K562 (cell line): ENCODE measurements at regions not wholly inside any gene's neighbourhood (a gene's known extent, or its start where the extent isn't known, plus 50 kb on each side); places are given as distances from the start of the nearest gene placed in this dataset.

ENCODE experiments used
- ATAC-seq: fragments of 200-7000 bp; cut with Tn5 transposase; 3 replicates; pipeline ENCODE4 v1.9.1; 2020; ENCODE audit warnings: moderate library complexity
- BruUV-seq: library from RNA; stranded (reverse); fragments of 400-500 nt; replicated peaks from 2 replicates; lab custom pipeline; 2021; lab: Mats Ljungman, UMichigan
- CTCF ChIA-PET: fragments of 300-600 bp; formaldehyde crosslinking; extraction: SDS; loops from one replicate; lab custom pipeline; 2021; ENCODE audit warnings: low intra/inter-chr PET ratio; lab: Yijun Ruan, JAX
- POLR2A ChIA-PET: fragments of 300-600, 350-650 bp; sonication (Branson Sonifier 250); formaldehyde crosslinking; extraction: SDS; loops from one replicate; lab custom pipeline; 2021; ENCODE audit warnings: antibody characterized with exemption, inconsistent platforms; lab: Yijun Ruan, JAX
- DNase-seq, 4 experiments: peaks; one replicate each; pipeline versions ENCODE4 v3.0.0 to v3.0.0-alpha.2; 2011 to 2018; ENCODE audit warnings: low spot score in 3 of 4, mixed read lengths in 3 of 4; ENCODE audit errors: extremely low read depth in 1 of 4
- FAIRE-seq: peaks from 2 replicates; lab custom pipeline; 2011; peaks lifted over from hg19 to GRCh38; lab: Jason Lieb, UNC
- H2AFZ ChIP-seq: 2 replicates; pipeline ENCODE4 v1.6.0; 2011; ENCODE audit warnings: low read depth, low read length, control low read depth, inconsistent platforms
- H3K27ac ChIP-seq: fragments of 200-600 bp; 3 replicates; pipeline ENCODE4 v1.8.0; 2011; ENCODE audit warnings: low read depth, mild to moderate bottlenecking, control low read depth, inconsistent platforms, low read length, moderate library complexity, mixed read lengths; ENCODE audit errors: extremely low read depth
- H3K27me3 ChIP-seq, 2 experiments: fragments of 300-600 bp in 1 of 2; 2 replicates in 1 of 2; 3 replicates in 1 of 2; pipeline versions ENCODE4 v1.6.0 to v1.8.0; 2011; ENCODE audit warnings: inconsistent platforms in 2 of 2, low read length in 2 of 2, mild to moderate bottlenecking in 1 of 2, mixed read lengths in 1 of 2, moderate library complexity in 1 of 2; ENCODE audit not compliant: control insufficient read depth in 2 of 2, insufficient read depth in 2 of 2
- H3K36me3 ChIP-seq: fragments of 300-600 bp; 3 replicates; pipeline ENCODE4 v1.8.0; 2011; ENCODE audit warnings: mild to moderate bottlenecking, low read length, inconsistent platforms; ENCODE audit not compliant: control insufficient read depth, insufficient read depth
- H3K4me1 ChIP-seq, 2 experiments: fragments of 200-600 bp in 1 of 2; replicated peaks in 1 of 2; 2 replicates in 1 of 2; 3 replicates in 1 of 2; pipeline versions ENCODE4 v1.5.1 to v1.8.0; 2011; ENCODE audit warnings: inconsistent platforms in 2 of 2, low read length in 2 of 2, mild to moderate bottlenecking in 1 of 2, mixed read lengths in 1 of 2, moderate library complexity in 1 of 2; ENCODE audit not compliant: control insufficient read depth in 2 of 2, insufficient read depth in 2 of 2
- H3K4me2 ChIP-seq: 2 replicates; pipeline ENCODE4 v1.6.1; 2011; ENCODE audit warnings: low read length, control low read depth, inconsistent platforms, mixed read lengths; ENCODE audit not compliant: insufficient read depth
- H3K4me3 ChIP-seq: fragments of 200-600 bp; sonication (generic), shearing (Covaris generic); 2 replicates; pipeline ENCODE4 v1.5.1; 2016; ENCODE audit warnings: control low read depth, inconsistent platforms
- H3K79me2 ChIP-seq: fragments of 200-600 bp; 3 replicates; pipeline ENCODE4 v1.8.0; 2011; ENCODE audit warnings: low read length, inconsistent platforms; ENCODE audit not compliant: control insufficient read depth, insufficient read depth
- H3K9ac ChIP-seq, 2 experiments: 2 replicates each; pipeline versions ENCODE4 v1.6.0 to v1.6.1; 2011; ENCODE audit warnings: low read depth in 2 of 2, low read length in 2 of 2, control low read depth in 1 of 2, inconsistent platforms in 1 of 2, mild to moderate bottlenecking in 1 of 2, mixed read lengths in 1 of 2; ENCODE audit not compliant: insufficient read depth in 1 of 2
- H3K9me1 ChIP-seq: one replicate; pipeline ENCODE4 v1.6.0; 2011; ENCODE audit warnings: inconsistent platforms, mild to moderate bottlenecking, low read length, moderate library complexity; ENCODE audit not compliant: control insufficient read depth, insufficient read depth
- H3K9me3 ChIP-seq: replicated peaks from 2 replicates; pipeline ENCODE4 v1.5.1; 2011; ENCODE audit warnings: low read depth, low read length, inconsistent platforms; ENCODE audit not compliant: control insufficient read depth, insufficient read depth
- H4K20me1 ChIP-seq: replicated peaks from 2 replicates; pipeline ENCODE4 v1.6.1; 2011; ENCODE audit warnings: low read length, inconsistent platforms, mixed read lengths; ENCODE audit not compliant: control insufficient read depth, insufficient read depth
- BRD4 ChIP-seq: fragments of 200-600 bp; sonication (generic); IDR thresholded peaks from 2 replicates; pipeline ENCODE4 v1.6.1; 2017; ENCODE audit warnings: inconsistent platforms
- CHD1 ChIP-seq: fragments of 200-600 bp; sonication (generic); IDR thresholded peaks from one replicate; pipeline ENCODE4 v1.6.1; 2012; ENCODE audit warnings: mild to moderate bottlenecking, moderate library complexity, low read length, inconsistent platforms
- CREB1 ChIP-seq, 2 experiments: sonication (generic) in 1 of 2; formaldehyde crosslinking in 1 of 2; IDR thresholded peaks; 2 replicates each; pipeline versions ENCODE4 v1.6.1 to v1.8.0; 2012 to 2022; ENCODE audit warnings: inconsistent platforms in 1 of 2, mild to moderate bottlenecking in 1 of 2, missing genetic modification reagents in 1 of 2, moderate library complexity in 1 of 2
- ELF1 ChIP-seq: fragments of 200-800 bp; sonication (Bioruptor generic); IDR thresholded peaks from 2 replicates; pipeline ENCODE4 v1.6.1; 2016; ENCODE audit warnings: missing genetic modification characterization, missing compliant biosample characterization
- HDAC8 ChIP-seq: fragments of 450-650 bp; IDR thresholded peaks from 2 replicates; pipeline ENCODE4 v1.6.1; 2016; ENCODE audit warnings: mild to moderate bottlenecking, missing genetic modification characterization, moderate library complexity, missing compliant biosample characterization
- HLTF ChIP-seq: fragments of 450-650 bp; IDR thresholded peaks from 2 replicates; pipeline ENCODE4 v1.6.1; 2016
- LCOR ChIP-seq: sonication (generic); formaldehyde crosslinking; IDR thresholded peaks from 2 replicates; pipeline ENCODE4 v1.8.0; 2022; ENCODE audit warnings: mild to moderate bottlenecking, missing genetic modification reagents
- TEAD2 ChIP-seq: fragments of 450-650 bp; IDR thresholded peaks from 2 replicates; pipeline ENCODE4 v1.6.1; 2016; ENCODE audit warnings: missing genetic modification characterization, control low read depth, missing compliant biosample characterization
- ZBTB43 ChIP-seq: sonication (generic); formaldehyde crosslinking; IDR thresholded peaks from 2 replicates; pipeline ENCODE4 v1.8.0; 2023; ENCODE audit warnings: mild to moderate bottlenecking, missing genetic modification reagents
- ZNF282 ChIP-seq: sonication (generic); formaldehyde crosslinking; IDR thresholded peaks from 2 replicates; pipeline ENCODE4 v1.8.1; 2023; ENCODE audit warnings: missing genetic modification reagents
- ZNF384 ChIP-seq: IDR thresholded peaks from 2 replicates; pipeline ENCODE4 v1.6.1; 2012; ENCODE audit warnings: low read depth, low read length, improper control_type of control experiment
- ZNF561 ChIP-seq: fragments of 450-650 bp; formaldehyde crosslinking; conservative IDR thresholded peaks from 2 replicates; pipeline ENCODE4 v1.4.0; 2020; ENCODE audit warnings: mild to moderate bottlenecking, moderate library complexity
- WGBS: fragments of 100-300 bp; shearing (Covaris generic); methylation state at CpG from one replicate; pipeline ENCODE4 v1.1.6; 2016; ENCODE audit warnings: low coverage, mixed read lengths; ENCODE audit not compliant: insufficient coverage; ENCODE audit errors: missing lambda C conversion rate; 5-methylcytosine and 5-hydroxymethylcytosine counted together
- in situ Hi-C: fragments of 300-500 bp; cut with MboI; formaldehyde crosslinking; loops from 4 replicates; pipeline ENCODE4 v1.15.0; 2018; ENCODE audit warnings: inconsistent platforms, mixed read lengths
- intact Hi-C: fragments of 100-400 bp; cut with micrococcal nuclease; formaldehyde crosslinking; loops from 2 replicates; pipeline ENCODE4 v1.14.2; 2022
- TF ChIP-seq, protein P1 (sequence below): fragments of 250-450 bp; sonication (Bioruptor Pico); IDR thresholded peaks from 2 replicates; pipeline ENCODE4 v1.5.1; 2021; ENCODE audit warnings: mild to moderate bottlenecking

GRCh38 chr2:224165901-224166319 lies 126.8 kb upstream of the SERPINE2 start:
- H3K4me1 ChIP-seq = no peaks in the 10 kb centered on the region
- H3K36me3 ChIP-seq = no peaks in the 10 kb centered on the region
- H2AFZ ChIP-seq = no peak overlapping the region
- H3K27me3 ChIP-seq = no peaks in the 10 kb centered on the region
- H3K9me1 ChIP-seq = no peaks in the 10 kb centered on the region
- 0% methylated on average over 2 of the region's 2 CpGs for WGBS
- no TSS peak for BruUV-seq
- no peak overlapping the region for H3K9ac ChIP-seq
- H3K4me3 ChIP-seq = no peak overlapping the region
- H3K79me2 ChIP-seq = no peaks in the 10 kb centered on the region
- in situ Hi-C loops (no loop called here), intact Hi-C loops (no loop called here)
- TF ChIP-seq LCOR (CRISPR knock-in tag) (no peak), ZNF561 (CRISPR knock-in tag) (no peak), BRD4 (no peak), ELF1 (tag) (no peak), CREB1 (IDR thresholded peaks at IDR 0.05) (no peak), CREB1 (CRISPR knock-in tag; IDR thresholded peaks at IDR 0.05) (no peak), ZNF384 (no peak), ZBTB43 (CRISPR knock-in tag) (no peak), ZNF282 (CRISPR knock-in tag) (no peak), TEAD2 (tag) (no peak), HLTF (no peak), CHD1 (no peak), HDAC8 (tag) (no peak)
- TF ChIP-seq, protein P1, sequence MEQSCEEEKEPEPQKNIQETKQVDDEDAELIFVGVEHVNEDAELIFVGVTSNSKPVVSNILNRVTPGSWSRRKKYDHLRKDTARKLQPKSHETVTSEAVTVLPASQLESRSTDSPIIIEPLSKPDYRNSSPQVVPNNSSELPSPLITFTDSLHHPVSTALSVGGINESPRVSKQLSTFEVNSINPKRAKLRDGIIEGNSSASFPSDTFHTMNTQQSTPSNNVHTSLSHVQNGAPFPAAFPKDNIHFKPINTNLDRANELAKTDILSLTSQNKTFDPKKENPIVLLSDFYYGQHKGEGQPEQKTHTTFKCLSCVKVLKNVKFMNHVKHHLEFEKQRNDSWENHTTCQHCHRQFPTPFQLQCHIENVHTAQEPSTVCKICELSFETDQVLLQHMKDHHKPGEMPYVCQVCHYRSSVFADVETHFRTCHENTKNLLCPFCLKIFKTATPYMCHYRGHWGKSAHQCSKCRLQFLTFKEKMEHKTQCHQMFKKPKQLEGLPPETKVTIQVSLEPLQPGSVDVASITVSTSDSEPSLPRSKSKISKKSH (CRISPR knock-in tag) = no peak
- ChIA-PET POLR2A (no interaction called here), CTCF (no interaction called here)
- ATAC-seq = no peak
- FAIRE-seq = no peak
- no peaks in the 10 kb centered on the region for H3K9me3 ChIP-seq
- no peak overlapping the region for H3K27ac ChIP-seq
- no peak overlapping the region for H3K4me2 ChIP-seq
- DNase-seq = no peak
- H4K20me1 ChIP-seq = no peaks in the 10 kb centered on the region
